Right renal pelvis (tissue), 4 donors: ENCODE measurements at regions not wholly inside any gene's neighbourhood (a gene's known extent, or its start where the extent isn't known, plus 50 kb on each side); places are given as distances from the start of the nearest gene placed in this dataset.
A peak's percentile ranks its signal among the peaks of the same experiment; 100 is the strongest.
"Not testable (repeated sequence)": the region's sequence is repeated elsewhere in the genome, so short reads cannot be mapped to it uniquely, and the experiment has no call there.

ENCODE experiments used
- DNase-seq, 4 donors: peaks; one replicate each; pipeline ENCODE4 v3.0.0-alpha.2; 2013; ENCODE audit warnings: low read depth in 4 of 4, low spot score in 3 of 4, missing footprints in 1 of 4

- peak; percentile 28 to 50 (median 44) for DNase-seq
Measured at GRCh38 chr5:174935854-174936474, 211.6 kb downstream of the MSX2 start.

GRCh38 chr5:174931033-174931432, 206.7 kb downstream of the MSX2 start:
- not testable (repeated sequence) for DNase-seq

- DNase-seq: no peak
Measured at GRCh38 chr5:174925586-174925985, 201.2 kb downstream of the MSX2 start.

- no peak for DNase-seq
Measured at GRCh38 chr5:174922955-174923354, 198.6 kb downstream of the MSX2 start.

GRCh38 chr5:174920906-174921550, 196.6 kb downstream of the MSX2 start:
- DNase-seq: no peak

GRCh38 chr5:174919351-174919750, 195.0 kb downstream of the MSX2 start:
- no peak for DNase-seq

GRCh38 chr5:174918655-174919054, 194.3 kb downstream of the MSX2 start:
- no peak for DNase-seq

GRCh38 chr5:174917976-174918554, 193.7 kb downstream of the MSX2 start:
- no peak for DNase-seq

- not testable (repeated sequence) for DNase-seq
Measured at GRCh38 chr5:174917435-174917834, 193.1 kb downstream of the MSX2 start.

GRCh38 chr5:174916924-174917323, 192.5 kb downstream of the MSX2 start:
- DNase-seq: not testable (repeated sequence)

GRCh38 chr5:174916227-174916626, 191.8 kb downstream of the MSX2 start:
- DNase-seq: no peak

GRCh38 chr5:174911118-174911517, 186.7 kb downstream of the MSX2 start:
- no peak for DNase-seq

- peak; percentile 31 to 48 (median 34) for DNase-seq
Measured at GRCh38 chr5:174910245-174910737, 185.9 kb downstream of the MSX2 start.

- DNase-seq: no peak
Measured at GRCh38 chr5:174903172-174903732, 178.9 kb downstream of the MSX2 start.

GRCh38 chr5:174901336-174901735, 177.0 kb downstream of the MSX2 start:
- DNase-seq: no peak

- no peak for DNase-seq
Measured at GRCh38 chr5:174900240-174900865, 176.0 kb downstream of the MSX2 start.

- DNase-seq: no peak
Measured at GRCh38 chr5:174897281-174897950, 173.0 kb downstream of the MSX2 start.

- DNase-seq: no peak
Measured at GRCh38 chr5:174895360-174895759, 171.0 kb downstream of the MSX2 start.

- DNase-seq: no peak
Measured at GRCh38 chr5:174892742-174893141, 168.4 kb downstream of the MSX2 start.

GRCh38 chr5:174880412-174881200, 156.2 kb downstream of the MSX2 start:
- DNase-seq: not testable (repeated sequence)
